ENCODE measurements at regions not wholly inside any gene's neighbourhood (a gene's known extent, or its start where the extent isn't known, plus 50 kb on each side); places are given as distances from the start of the nearest gene placed in this dataset.

DNA sequence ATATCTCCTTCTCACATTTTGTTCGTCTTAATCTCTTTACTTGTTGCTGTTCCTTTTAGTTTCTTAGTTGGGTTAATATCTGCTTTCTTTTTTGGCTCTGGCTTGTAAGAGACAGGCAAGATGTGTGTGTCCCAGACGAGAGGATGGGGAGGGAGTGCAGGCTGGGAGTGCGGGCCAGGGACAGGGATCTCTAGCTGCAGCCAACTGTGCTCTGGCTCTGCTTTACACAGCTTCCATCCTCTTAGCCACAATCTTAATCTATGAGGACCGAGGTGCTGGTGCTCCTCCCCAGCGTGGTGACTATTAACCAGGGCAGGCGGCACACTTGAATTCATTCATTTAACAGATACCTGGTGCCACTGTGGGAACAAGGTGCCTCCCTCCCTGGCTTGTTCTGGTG is 70.9 kb upstream of the WASF3 start:
- DNase-seq, result no peak
- Histone ChIP-seq H4K20me1 (ENCODE audit: insufficient read depth) (no peaks in the 10 kb centered on the region), H3K36me3 (replicated peaks in 1 of 2; ENCODE audit: control insufficient read depth in 1 of 2, insufficient read depth in 2 of 2, low read length in 1 of 2) (no peaks in the 10 kb centered on the region), H3K4me3 (ENCODE audit: low read depth in 2 of 2, low read length in 1 of 2) (no peak overlapping the region), H3K79me2 (ENCODE audit: insufficient read depth) (no peaks in the 10 kb centered on the region), H3K9ac (no peak overlapping the region), H2AFZ (ENCODE audit: low read depth) (no peak overlapping the region), H3K9me3 (no peaks in the 10 kb centered on the region), H3K4me1 (ENCODE audit: control insufficient read depth in 1 of 2, insufficient read depth in 2 of 2, low read depth in 1 of 2, low read length in 1 of 2) (peaks cover 0 to 2% of the 10 kb centered on the region in 2 experiments; a peak in 1 of 4 replicates), H3K9me2 (no peaks in the 10 kb centered on the region), H3K27me3 (ENCODE audit: insufficient read depth) (no peaks in the 10 kb centered on the region), H3K27ac (ENCODE audit: low read depth in 2 of 2, low read length in 1 of 2) (no peak overlapping the region), H3F3A (replicated peaks; ENCODE audit: insufficient read depth) (no peaks in the 10 kb centered on the region), H3K4me2 (no peak overlapping the region)
- ChIA-PET CTCF (interaction anchor here (1.2 to 5.8 kb wide), 5 partner anchors 10 to 301 kb away, joined by 3 to 36 read pairs (median 9); partner anchors contain the start of gene WASF3), POLR2A (no interaction called here)
- 57% methylated on average over 6 of the region's 6 CpGs for WGBS (ENCODE audit: low lambda C conversion rate)
- TF ChIP-seq MXI1 (IDR thresholded peaks at IDR 0.05; ENCODE audit: low read depth, low read length) (no peak), NRF1 (IDR thresholded peaks at IDR 0.05; ENCODE audit: low read depth, low read length) (no peak), SMC3 (IDR thresholded peaks at IDR 0.05; ENCODE audit: low read depth, low read length) (no peak), TAF1 (IDR thresholded peaks at IDR 0.05; ENCODE audit: borderline replicate concordance, low read depth, low read length) (no peak), GATA2 (CRISPR knock-in tag; IDR thresholded peaks at IDR 0.05) (no peak), YY1 (IDR thresholded peaks at IDR 0.05; ENCODE audit: low read depth) (no peak), EP300 (IDR thresholded peaks at IDR 0.05; ENCODE audit: borderline replicate concordance in 1 of 2, low read depth in 1 of 2, low read length in 1 of 2) (no peak), EZH2phosphoT487 (IDR thresholded peaks at IDR 0.05; ENCODE audit: borderline replicate concordance, low read depth) (no peak), FOXJ3 (CRISPR knock-in tag; IDR thresholded peaks at IDR 0.05) (no peak), RXRA (IDR thresholded peaks at IDR 0.05; ENCODE audit: borderline replicate concordance, low read depth) (no peak), ELF1 (IDR thresholded peaks at IDR 0.05) (no peak)
- TF ChIP-seq, protein P1, sequence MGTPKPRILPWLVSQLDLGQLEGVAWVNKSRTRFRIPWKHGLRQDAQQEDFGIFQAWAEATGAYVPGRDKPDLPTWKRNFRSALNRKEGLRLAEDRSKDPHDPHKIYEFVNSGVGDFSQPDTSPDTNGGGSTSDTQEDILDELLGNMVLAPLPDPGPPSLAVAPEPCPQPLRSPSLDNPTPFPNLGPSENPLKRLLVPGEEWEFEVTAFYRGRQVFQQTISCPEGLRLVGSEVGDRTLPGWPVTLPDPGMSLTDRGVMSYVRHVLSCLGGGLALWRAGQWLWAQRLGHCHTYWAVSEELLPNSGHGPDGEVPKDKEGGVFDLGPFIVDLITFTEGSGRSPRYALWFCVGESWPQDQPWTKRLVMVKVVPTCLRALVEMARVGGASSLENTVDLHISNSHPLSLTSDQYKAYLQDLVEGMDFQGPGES (IDR thresholded peaks at IDR 0.05; ENCODE audit: low read depth, low read length), result no peak
- TF ChIP-seq, protein P2, sequence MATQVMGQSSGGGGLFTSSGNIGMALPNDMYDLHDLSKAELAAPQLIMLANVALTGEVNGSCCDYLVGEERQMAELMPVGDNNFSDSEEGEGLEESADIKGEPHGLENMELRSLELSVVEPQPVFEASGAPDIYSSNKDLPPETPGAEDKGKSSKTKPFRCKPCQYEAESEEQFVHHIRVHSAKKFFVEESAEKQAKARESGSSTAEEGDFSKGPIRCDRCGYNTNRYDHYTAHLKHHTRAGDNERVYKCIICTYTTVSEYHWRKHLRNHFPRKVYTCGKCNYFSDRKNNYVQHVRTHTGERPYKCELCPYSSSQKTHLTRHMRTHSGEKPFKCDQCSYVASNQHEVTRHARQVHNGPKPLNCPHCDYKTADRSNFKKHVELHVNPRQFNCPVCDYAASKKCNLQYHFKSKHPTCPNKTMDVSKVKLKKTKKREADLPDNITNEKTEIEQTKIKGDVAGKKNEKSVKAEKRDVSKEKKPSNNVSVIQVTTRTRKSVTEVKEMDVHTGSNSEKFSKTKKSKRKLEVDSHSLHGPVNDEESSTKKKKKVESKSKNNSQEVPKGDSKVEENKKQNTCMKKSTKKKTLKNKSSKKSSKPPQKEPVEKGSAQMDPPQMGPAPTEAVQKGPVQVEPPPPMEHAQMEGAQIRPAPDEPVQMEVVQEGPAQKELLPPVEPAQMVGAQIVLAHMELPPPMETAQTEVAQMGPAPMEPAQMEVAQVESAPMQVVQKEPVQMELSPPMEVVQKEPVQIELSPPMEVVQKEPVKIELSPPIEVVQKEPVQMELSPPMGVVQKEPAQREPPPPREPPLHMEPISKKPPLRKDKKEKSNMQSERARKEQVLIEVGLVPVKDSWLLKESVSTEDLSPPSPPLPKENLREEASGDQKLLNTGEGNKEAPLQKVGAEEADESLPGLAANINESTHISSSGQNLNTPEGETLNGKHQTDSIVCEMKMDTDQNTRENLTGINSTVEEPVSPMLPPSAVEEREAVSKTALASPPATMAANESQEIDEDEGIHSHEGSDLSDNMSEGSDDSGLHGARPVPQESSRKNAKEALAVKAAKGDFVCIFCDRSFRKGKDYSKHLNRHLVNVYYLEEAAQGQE (IDR thresholded peaks at IDR 0.05; ENCODE audit: low read depth, low read length), result no peak
- TF ChIP-seq, protein P3, sequence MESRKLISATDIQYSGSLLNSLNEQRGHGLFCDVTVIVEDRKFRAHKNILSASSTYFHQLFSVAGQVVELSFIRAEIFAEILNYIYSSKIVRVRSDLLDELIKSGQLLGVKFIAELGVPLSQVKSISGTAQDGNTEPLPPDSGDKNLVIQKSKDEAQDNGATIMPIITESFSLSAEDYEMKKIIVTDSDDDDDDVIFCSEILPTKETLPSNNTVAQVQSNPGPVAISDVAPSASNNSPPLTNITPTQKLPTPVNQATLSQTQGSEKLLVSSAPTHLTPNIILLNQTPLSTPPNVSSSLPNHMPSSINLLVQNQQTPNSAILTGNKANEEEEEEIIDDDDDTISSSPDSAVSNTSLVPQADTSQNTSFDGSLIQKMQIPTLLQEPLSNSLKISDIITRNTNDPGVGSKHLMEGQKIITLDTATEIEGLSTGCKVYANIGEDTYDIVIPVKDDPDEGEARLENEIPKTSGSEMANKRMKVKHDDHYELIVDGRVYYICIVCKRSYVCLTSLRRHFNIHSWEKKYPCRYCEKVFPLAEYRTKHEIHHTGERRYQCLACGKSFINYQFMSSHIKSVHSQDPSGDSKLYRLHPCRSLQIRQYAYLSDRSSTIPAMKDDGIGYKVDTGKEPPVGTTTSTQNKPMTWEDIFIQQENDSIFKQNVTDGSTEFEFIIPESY (IDR thresholded peaks at IDR 0.05; ENCODE audit: borderline replicate concordance, low read depth), result no peak
- TF ChIP-seq, protein P4, sequence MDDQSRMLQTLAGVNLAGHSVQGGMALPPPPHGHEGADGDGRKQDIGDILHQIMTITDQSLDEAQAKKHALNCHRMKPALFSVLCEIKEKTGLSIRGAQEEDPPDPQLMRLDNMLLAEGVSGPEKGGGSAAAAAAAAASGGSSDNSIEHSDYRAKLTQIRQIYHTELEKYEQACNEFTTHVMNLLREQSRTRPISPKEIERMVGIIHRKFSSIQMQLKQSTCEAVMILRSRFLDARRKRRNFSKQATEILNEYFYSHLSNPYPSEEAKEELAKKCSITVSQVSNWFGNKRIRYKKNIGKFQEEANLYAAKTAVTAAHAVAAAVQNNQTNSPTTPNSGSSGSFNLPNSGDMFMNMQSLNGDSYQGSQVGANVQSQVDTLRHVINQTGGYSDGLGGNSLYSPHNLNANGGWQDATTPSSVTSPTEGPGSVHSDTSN (IDR thresholded peaks at IDR 0.05), result no peak

Data from SK-N-SH (cell line).